Activated CD8-positive, alpha-beta memory T cell treated with anti-CD3 and anti-CD28 coated beads for 36 hours (primary cell): ENCODE measurements at regions not wholly inside any gene's neighbourhood (a gene's known extent, or its start where the extent isn't known, plus 50 kb on each side); places are given as distances from the start of the nearest gene placed in this dataset.

ENCODE experiments used
- CTCF ChIA-PET: fragments of 350-600 bp; sonication (Branson Sonifier 250); formaldehyde crosslinking; loops from one replicate; lab custom pipeline; 2021; ENCODE audit warnings: antibody characterized with exemption; lab: Charles Lee
- POLR2A ChIA-PET: fragments of 350-600 bp; sonication (Branson Sonifier 250); formaldehyde crosslinking; loops from one replicate; lab custom pipeline; 2021; ENCODE audit warnings: antibody characterized with exemption; lab: Charles Lee

- CTCF ChIA-PET = interaction anchor here (0.9 to 1.2 kb wide), 3 partner anchors 28 to 880 kb away, joined by 3 to 4 read pairs (median 3); no protein-coding TSS in a partner anchor
- POLR2A ChIA-PET = no interaction called here
Measured at GRCh38 chr13:25037057-25037813, 58.7 kb upstream of the PABPC3 start.

- POLR2A ChIA-PET = no interaction called here
- CTCF ChIA-PET = no interaction called here
Measured at GRCh38 chr13:25042151-25042865, 53.6 kb upstream of the PABPC3 start.

DNA sequence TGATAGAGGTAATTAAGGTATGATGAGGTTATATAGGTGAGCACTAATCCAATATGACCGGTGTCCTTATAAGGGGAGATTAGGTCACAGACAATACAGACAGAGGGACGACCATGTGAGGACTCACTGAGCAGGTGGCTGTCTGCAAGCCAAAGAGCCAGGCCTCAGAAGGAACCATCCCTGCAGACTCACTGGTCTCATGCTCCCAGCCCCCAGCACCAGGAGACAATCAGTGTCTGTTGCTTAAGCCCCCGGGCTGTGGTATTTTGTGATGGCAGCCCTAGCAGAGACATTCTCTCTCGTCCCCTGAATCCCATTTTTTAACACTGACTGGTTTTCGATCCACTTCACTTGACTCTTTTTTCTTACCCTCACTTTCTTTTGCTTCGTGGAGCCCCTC is 51.9 kb upstream of the PABPC3 start:
- ChIA-PET CTCF (no interaction called here), POLR2A (no interaction called here)
